ENCODE measurements at regions not wholly inside any gene's neighbourhood (a gene's known extent, or its start where the extent isn't known, plus 50 kb on each side); places are given as distances from the start of the nearest gene placed in this dataset.
"Not testable (repeated sequence)": the region's sequence is repeated elsewhere in the genome, so short reads cannot be mapped to it uniquely, and the experiment has no call there.

GRCh38 chr10:33506838-33507661 lies 172.6 kb upstream of the NRP1 start:
- no peak for DNase-seq (ENCODE audit: low spot score)

GRCh38 chr10:33506391-33506790 lies 171.9 kb upstream of the NRP1 start:
- no peak for DNase-seq (ENCODE audit: low spot score)

GRCh38 chr10:33501161-33501560 lies 166.7 kb upstream of the NRP1 start:
- DNase-seq (ENCODE audit: low spot score) = no peak

GRCh38 chr10:33498391-33498891 lies 164.0 kb upstream of the NRP1 start:
- no peak for DNase-seq (ENCODE audit: low spot score)

GRCh38 chr10:33497338-33497737 lies 162.9 kb upstream of the NRP1 start:
- no peak for DNase-seq (ENCODE audit: low spot score)

GRCh38 chr10:33496096-33496495 lies 161.6 kb upstream of the NRP1 start:
- DNase-seq (ENCODE audit: low spot score) = no peak

- DNase-seq (ENCODE audit: low spot score) = no peak
Measured at GRCh38 chr10:33494694-33495265, 160.3 kb upstream of the NRP1 start.

GRCh38 chr10:33493978-33494377 lies 159.5 kb upstream of the NRP1 start:
- DNase-seq (ENCODE audit: low spot score) = no peak

- no peak for DNase-seq (ENCODE audit: low spot score)
Measured at GRCh38 chr10:33493497-33493896, 159.0 kb upstream of the NRP1 start.

- no peak for DNase-seq (ENCODE audit: low spot score)
Measured at GRCh38 chr10:33492701-33493345, 158.4 kb upstream of the NRP1 start.

- no peak for DNase-seq (ENCODE audit: low spot score)
Measured at GRCh38 chr10:33489501-33490176, 155.2 kb upstream of the NRP1 start.

- no peak for DNase-seq (ENCODE audit: low spot score)
Measured at GRCh38 chr10:33487014-33487776, 152.7 kb upstream of the NRP1 start.

- no peak for DNase-seq (ENCODE audit: low spot score)
Measured at GRCh38 chr10:33485276-33485675, 150.8 kb upstream of the NRP1 start.

GRCh38 chr10:33484787-33485186 lies 150.3 kb upstream of the NRP1 start:
- no peak for DNase-seq (ENCODE audit: low spot score)

- no peak for DNase-seq (ENCODE audit: low spot score)
Measured at GRCh38 chr10:33483816-33484190, 149.3 kb upstream of the NRP1 start.

GRCh38 chr10:33483124-33483815 lies 148.8 kb upstream of the NRP1 start:
- no peak for DNase-seq (ENCODE audit: low spot score)

- no peak for DNase-seq (ENCODE audit: low spot score)
Measured at GRCh38 chr10:33482486-33482885, 148.0 kb upstream of the NRP1 start.

GRCh38 chr10:33481184-33481583 lies 146.7 kb upstream of the NRP1 start:
- DNase-seq (ENCODE audit: low spot score) = no peak

- not testable (repeated sequence) for DNase-seq (ENCODE audit: low spot score)
Measured at GRCh38 chr10:33480417-33480816, 145.9 kb upstream of the NRP1 start.

GRCh38 chr10:33478675-33479125 lies 144.2 kb upstream of the NRP1 start:
- DNase-seq (ENCODE audit: low spot score) = no peak

All from mucosa of gallbladder (tissue), 1 donor.